Breast epithelium (tissue), 3 donors: ENCODE measurements at regions not wholly inside any gene's neighbourhood (a gene's known extent, or its start where the extent isn't known, plus 50 kb on each side); places are given as distances from the start of the nearest gene placed in this dataset.

Source experiments
- POLR2AphosphoS5 ChIP-seq, 3 donors: sonication (generic); formaldehyde crosslinking; IDR thresholded peaks; one replicate each; pipeline ENCODE4 v1.6.1; 2017; ENCODE audit warnings: antibody characterized with exemption in 3 of 3
- TF ChIP-seq, protein P1 (sequence below), 3 donors: fragments of 450-650 bp; IDR thresholded peaks; one replicate each; pipeline ENCODE4 v1.5.1; 2016 to 2017; ENCODE audit warnings: antibody characterized with exemption in 3 of 3, mild to moderate bottlenecking in 3 of 3, moderate library complexity in 3 of 3

DNA sequence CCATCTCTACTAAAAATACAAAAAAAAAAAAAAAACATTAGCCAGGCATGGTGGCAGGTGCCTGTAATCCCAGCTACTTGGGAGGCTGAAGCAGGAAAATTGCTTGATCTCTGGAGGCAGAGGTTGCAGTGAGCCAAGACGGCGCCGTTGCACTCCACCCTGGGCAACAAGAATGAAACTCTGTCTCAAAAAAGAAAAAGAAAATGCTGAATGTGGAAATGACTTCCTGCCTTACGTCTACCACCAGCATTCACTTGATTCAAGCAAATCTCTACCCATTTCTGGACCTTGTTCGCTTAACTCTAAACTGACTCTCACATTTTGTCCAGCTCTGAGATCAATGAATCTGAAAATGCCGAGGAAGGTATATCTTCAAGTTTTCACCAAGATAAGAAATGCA is 825.3 kb downstream of the TRIB2 start:
- TF ChIP-seq POLR2AphosphoS5 (IDR thresholded peaks at IDR 0.05), result no peak
- TF ChIP-seq, protein P1, sequence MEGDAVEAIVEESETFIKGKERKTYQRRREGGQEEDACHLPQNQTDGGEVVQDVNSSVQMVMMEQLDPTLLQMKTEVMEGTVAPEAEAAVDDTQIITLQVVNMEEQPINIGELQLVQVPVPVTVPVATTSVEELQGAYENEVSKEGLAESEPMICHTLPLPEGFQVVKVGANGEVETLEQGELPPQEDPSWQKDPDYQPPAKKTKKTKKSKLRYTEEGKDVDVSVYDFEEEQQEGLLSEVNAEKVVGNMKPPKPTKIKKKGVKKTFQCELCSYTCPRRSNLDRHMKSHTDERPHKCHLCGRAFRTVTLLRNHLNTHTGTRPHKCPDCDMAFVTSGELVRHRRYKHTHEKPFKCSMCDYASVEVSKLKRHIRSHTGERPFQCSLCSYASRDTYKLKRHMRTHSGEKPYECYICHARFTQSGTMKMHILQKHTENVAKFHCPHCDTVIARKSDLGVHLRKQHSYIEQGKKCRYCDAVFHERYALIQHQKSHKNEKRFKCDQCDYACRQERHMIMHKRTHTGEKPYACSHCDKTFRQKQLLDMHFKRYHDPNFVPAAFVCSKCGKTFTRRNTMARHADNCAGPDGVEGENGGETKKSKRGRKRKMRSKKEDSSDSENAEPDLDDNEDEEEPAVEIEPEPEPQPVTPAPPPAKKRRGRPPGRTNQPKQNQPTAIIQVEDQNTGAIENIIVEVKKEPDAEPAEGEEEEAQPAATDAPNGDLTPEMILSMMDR (IDR thresholded peaks at IDR 0.05), result no peak
